Sigmoid colon (tissue), 6 donors: ENCODE measurements at regions not wholly inside any gene's neighbourhood (a gene's known extent, or its start where the extent isn't known, plus 50 kb on each side); places are given as distances from the start of the nearest gene placed in this dataset.
"Not testable (repeated sequence)": the region's sequence is repeated elsewhere in the genome, so short reads cannot be mapped to it uniquely, and the experiment has no call there.

ENCODE experiments used
- DNase-seq: peaks from one replicate; pipeline ENCODE4 v3.0.0-alpha.2; 2019
- H3K27ac ChIP-seq, 4 donors: fragments of 200-600 bp; sonication (generic); one replicate each; pipeline ENCODE4 v1.5.1; 2016 to 2019; ENCODE audit warnings: mild to moderate bottlenecking in 1 of 4
- H3K27me3 ChIP-seq, 3 donors: fragments of 200-600 bp; sonication (generic); one replicate each; pipeline ENCODE4 v1.5.1; 2019; ENCODE audit warnings: mild to moderate bottlenecking in 1 of 3
- H3K36me3 ChIP-seq, 4 donors: fragments of 200-600 bp; sonication (generic); one replicate each; pipeline ENCODE4 v1.5.1; 2016 to 2019
- H3K4me1 ChIP-seq, 4 donors: fragments of 200-600 bp; sonication (generic); one replicate each; pipeline ENCODE4 v1.5.1; 2017 to 2019
- H3K4me3 ChIP-seq, 4 donors: fragments of 200-600 bp; sonication (generic); one replicate each; pipeline ENCODE4 v1.5.1; 2017 to 2019; ENCODE audit warnings: mild to moderate bottlenecking in 2 of 4, moderate library complexity in 1 of 4
- H3K9me3 ChIP-seq, 4 donors: fragments of 200-600 bp in 3 of 4; sonication (generic) in 3 of 4; one replicate each; pipeline versions ENCODE4 v1.5.1 to v1.6.1; 2013 to 2019
- CTCF ChIP-seq, 4 experiments: fragments of 450-650 bp in 3 of 4; fragments of 200-600 bp in 1 of 4; IDR thresholded peaks; one replicate each; pipeline ENCODE4 v1.5.1; 2016 to 2019; ENCODE audit warnings: antibody characterized with exemption in 4 of 4, mild to moderate bottlenecking in 3 of 4, moderate library complexity in 2 of 4
- EP300 ChIP-seq, 4 donors: sonication (generic); formaldehyde crosslinking; IDR thresholded peaks; one replicate each; pipeline ENCODE4 v1.6.1; 2017; ENCODE audit warnings: antibody characterized with exemption in 4 of 4
- POLR2A ChIP-seq, 2 donors: fragments of 450-650 bp; IDR thresholded peaks; one replicate each; pipeline ENCODE4 v1.6.1; 2016; ENCODE audit warnings: antibody characterized with exemption in 2 of 2, mild to moderate bottlenecking in 2 of 2, moderate library complexity in 2 of 2
- POLR2AphosphoS5 ChIP-seq, 4 donors: sonication (generic); formaldehyde crosslinking; IDR thresholded peaks; one replicate each; pipeline ENCODE4 v1.6.1; 2017; ENCODE audit warnings: antibody characterized with exemption in 4 of 4
- WGBS, 2 donors: extraction: QIAGEN DNeasy Blood & Tissue Kit; methylation state at CpG; one replicate each; pipeline ENCODE4 v1.1.7; 2013; 5-methylcytosine and 5-hydroxymethylcytosine counted together
- intact Hi-C: fragments of 100-400 bp; cut with DNase I; formaldehyde crosslinking; loops from one replicate; pipeline ENCODE4 v1.15.1; 2023
- donor health status: healthy with polysubstance abuse.
- donor health status: healthy.

GRCh38 chr12:115790526-115790925 lies 487.0 kb downstream of the MED13L start:
- Histone ChIP-seq H3K36me3 (no peaks in the 10 kb centered on the region), H3K4me1 (no peaks in the 10 kb centered on the region), H3K27ac (no peak overlapping the region), H3K27me3 (no peaks in the 10 kb centered on the region), H3K9me3 (no peaks in the 10 kb centered on the region), H3K4me3 (no peak overlapping the region)
- DNase-seq, result no peak
- TF ChIP-seq POLR2AphosphoS5 (IDR thresholded peaks at IDR 0.05) (no peak), POLR2A (IDR thresholded peaks at IDR 0.05) (no peak), CTCF (IDR thresholded peaks at IDR 0.05) (no peak), EP300 (IDR thresholded peaks at IDR 0.05) (no peak)
- WGBS, 2 donors, result 91 to 95% methylated on average over 1 of the region's 1 CpG
- intact Hi-C loops, result no loop called here

- H3K36me3 ChIP-seq, H3K27me3 ChIP-seq, H3K4me1 ChIP-seq, H3K4me3 ChIP-seq, H3K9me3 ChIP-seq, intact Hi-C loops, H3K27ac ChIP-seq, DNase-seq: not testable (repeated sequence)
- WGBS, 2 donors, result 78% methylated on average over 3 of the region's 3 CpGs
Measured at GRCh38 chr12:115786490-115786889, 491.0 kb downstream of the MED13L start.

- no peaks in the 10 kb centered on the region for H3K27me3 ChIP-seq
- no peaks in the 10 kb centered on the region for H3K36me3 ChIP-seq
- DNase-seq, result no peak
- no peak for TF ChIP-seq EP300 (IDR thresholded peaks at IDR 0.05)
- no peak for TF ChIP-seq POLR2AphosphoS5 (IDR thresholded peaks at IDR 0.05)
- no peak for TF ChIP-seq POLR2A (IDR thresholded peaks at IDR 0.05)
- no peak for TF ChIP-seq CTCF (IDR thresholded peaks at IDR 0.05)
- H3K4me1 ChIP-seq, result no peaks in the 10 kb centered on the region
- H3K27ac ChIP-seq, result no peak overlapping the region
- WGBS, 2 donors, result 89 to 93% methylated on average over 3 of the region's 3 CpGs
- H3K4me3 ChIP-seq, result no peak overlapping the region
- no peaks in the 10 kb centered on the region for H3K9me3 ChIP-seq
- intact Hi-C loops, result no loop called here
Measured at GRCh38 chr12:115785548-115785947, 491.9 kb downstream of the MED13L start.

GRCh38 chr12:115776399-115776798 lies 501.1 kb downstream of the MED13L start:
- no peaks in the 10 kb centered on the region for H3K27me3 ChIP-seq
- no peaks in the 10 kb centered on the region for H3K4me1 ChIP-seq
- intact Hi-C loops, result no loop called here

GRCh38 chr12:115774148-115774895 lies 503.2 kb downstream of the MED13L start:
- Histone ChIP-seq H3K9me3 (no peaks in the 10 kb centered on the region), H3K4me3 (no peak overlapping the region), H3K36me3 (no peaks in the 10 kb centered on the region), H3K27ac (no peak overlapping the region), H3K27me3 (no peaks in the 10 kb centered on the region), H3K4me1 (no peaks in the 10 kb centered on the region)
- WGBS, 2 donors, result 53 to 70% methylated on average over 9 of the region's 9 CpGs
- intact Hi-C loops, result no loop called here
- TF ChIP-seq EP300 (IDR thresholded peaks at IDR 0.05) (no peak), POLR2A (IDR thresholded peaks at IDR 0.05) (no peak), POLR2AphosphoS5 (IDR thresholded peaks at IDR 0.05) (no peak), CTCF (IDR thresholded peaks at IDR 0.05) (no peak)
- DNase-seq, result no peak

More at GRCh38 chr12:115776399-115776798, 501.1 kb downstream of the MED13L start:
- 84 to 87% methylated on average over 1 of the region's 1 CpG for WGBS, 2 donors
- TF ChIP-seq POLR2AphosphoS5 (IDR thresholded peaks at IDR 0.05) (no peak), POLR2A (IDR thresholded peaks at IDR 0.05) (no peak), CTCF (IDR thresholded peaks at IDR 0.05) (no peak), EP300 (IDR thresholded peaks at IDR 0.05) (no peak)
- Histone ChIP-seq H3K9me3 (no peaks in the 10 kb centered on the region), H3K27ac (no peak overlapping the region), H3K36me3 (no peaks in the 10 kb centered on the region), H3K4me3 (no peak overlapping the region)
- no peak for DNase-seq
